ENCODE measurements at regions not wholly inside any gene's neighbourhood (a gene's known extent, or its start where the extent isn't known, plus 50 kb on each side); places are given as distances from the start of the nearest gene placed in this dataset.

DNA sequence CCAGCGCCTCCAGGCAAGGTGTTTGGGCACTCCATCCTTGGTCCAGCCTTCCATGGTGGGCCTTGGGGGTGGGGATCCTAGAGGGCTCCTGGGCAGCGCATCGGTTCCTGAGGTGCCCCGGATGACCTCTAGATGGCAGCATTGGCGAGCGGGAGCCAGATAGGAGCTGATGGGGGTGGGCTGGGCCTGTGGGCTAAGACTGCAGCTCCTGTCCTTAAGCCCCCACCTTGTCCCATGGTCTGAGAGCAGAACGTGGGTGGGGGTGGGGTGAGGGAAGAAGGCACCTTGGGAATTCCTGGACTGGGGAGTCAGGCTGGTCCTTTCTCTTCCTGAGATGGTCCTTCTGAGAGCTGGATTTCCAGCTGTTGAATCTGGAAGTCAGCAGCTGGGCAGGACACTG, 93.4 kb upstream of the CSF3R start:
- ATAC-seq (peak in 3 of 4 donors; percentile 59 to 68 (median 68)), DNase-seq (peak; percentile 24 to 69 (median 39))
- Histone ChIP-seq H3K4me3 (no peak overlapping the region), H3K27me3 (peaks cover 0 to 73% (median 24%) of the 10 kb centered on the region in 9 donors), H3K4me1 (no peaks in the 10 kb centered on the region), H3K9me3 (no peaks in the 10 kb centered on the region), H3K27ac (no peak overlapping the region), H3K36me3 (no peaks in the 10 kb centered on the region)
- WGBS, 4 donors, result 0 to 2% (median 0%) methylated on average over 1 to 7 of the region's 7 CpGs
- TF ChIP-seq, protein P1, sequence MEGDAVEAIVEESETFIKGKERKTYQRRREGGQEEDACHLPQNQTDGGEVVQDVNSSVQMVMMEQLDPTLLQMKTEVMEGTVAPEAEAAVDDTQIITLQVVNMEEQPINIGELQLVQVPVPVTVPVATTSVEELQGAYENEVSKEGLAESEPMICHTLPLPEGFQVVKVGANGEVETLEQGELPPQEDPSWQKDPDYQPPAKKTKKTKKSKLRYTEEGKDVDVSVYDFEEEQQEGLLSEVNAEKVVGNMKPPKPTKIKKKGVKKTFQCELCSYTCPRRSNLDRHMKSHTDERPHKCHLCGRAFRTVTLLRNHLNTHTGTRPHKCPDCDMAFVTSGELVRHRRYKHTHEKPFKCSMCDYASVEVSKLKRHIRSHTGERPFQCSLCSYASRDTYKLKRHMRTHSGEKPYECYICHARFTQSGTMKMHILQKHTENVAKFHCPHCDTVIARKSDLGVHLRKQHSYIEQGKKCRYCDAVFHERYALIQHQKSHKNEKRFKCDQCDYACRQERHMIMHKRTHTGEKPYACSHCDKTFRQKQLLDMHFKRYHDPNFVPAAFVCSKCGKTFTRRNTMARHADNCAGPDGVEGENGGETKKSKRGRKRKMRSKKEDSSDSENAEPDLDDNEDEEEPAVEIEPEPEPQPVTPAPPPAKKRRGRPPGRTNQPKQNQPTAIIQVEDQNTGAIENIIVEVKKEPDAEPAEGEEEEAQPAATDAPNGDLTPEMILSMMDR (IDR thresholded peaks at IDR 0.05), result peak; percentile 58 to 76 (median 70)
- TF ChIP-seq POLR2A (IDR thresholded peaks at IDR 0.05), result no peak
- intact Hi-C loops (cut with DNase I), result loop anchor here (1.0 to 10.0 kb wide), 9 partner anchors 459 to 861 kb away; partner anchors contain the start of gene GRIK3 (in 3 of the 10)

DNA sequence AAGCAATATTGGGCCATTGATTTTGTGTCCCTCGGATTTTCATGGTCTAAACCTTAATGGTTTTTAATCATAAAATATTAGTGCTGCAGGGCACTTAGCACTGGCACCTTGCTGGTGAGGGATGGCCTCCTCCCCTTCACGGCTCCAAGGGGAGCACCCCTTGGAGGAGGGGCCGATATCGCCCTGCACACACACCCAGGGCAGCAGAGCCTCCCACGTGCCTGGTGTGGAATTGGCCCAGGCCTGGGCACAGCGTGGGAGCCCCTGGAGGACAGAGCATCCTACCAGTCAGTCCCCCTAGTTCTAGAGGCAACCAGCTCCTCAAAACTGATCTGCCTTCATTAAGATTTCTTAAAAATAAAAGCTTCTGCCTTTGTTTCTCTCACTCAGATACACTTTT, 90.7 kb upstream of the CSF3R start:
- TF ChIP-seq, protein P1 (IDR thresholded peaks at IDR 0.05), result no peak
- TF ChIP-seq POLR2A (IDR thresholded peaks at IDR 0.05), result no peak
- no peak overlapping the region for H3K27ac ChIP-seq
- no peak for ATAC-seq
- DNase-seq, result no peak
- intact Hi-C loops (cut with DNase I), result loop anchor here in 6 of 10 donors (10.0 kb wide), 2 partner anchors 461 to 861 kb away; partner anchors contain the start of gene GRIK3 (in 3 of the 6)
- H3K4me1 ChIP-seq, result no peaks in the 10 kb centered on the region
- peaks cover 0 to 63% (median 24%) of the 10 kb centered on the region in 9 donors for H3K27me3 ChIP-seq
- H3K9me3 ChIP-seq, result no peaks in the 10 kb centered on the region
- WGBS, 4 donors, result 42 to 50% (median 47%) methylated on average over 6 of the region's 6 CpGs
- H3K36me3 ChIP-seq, result no peaks in the 10 kb centered on the region
- no peak overlapping the region for H3K4me3 ChIP-seq

DNA sequence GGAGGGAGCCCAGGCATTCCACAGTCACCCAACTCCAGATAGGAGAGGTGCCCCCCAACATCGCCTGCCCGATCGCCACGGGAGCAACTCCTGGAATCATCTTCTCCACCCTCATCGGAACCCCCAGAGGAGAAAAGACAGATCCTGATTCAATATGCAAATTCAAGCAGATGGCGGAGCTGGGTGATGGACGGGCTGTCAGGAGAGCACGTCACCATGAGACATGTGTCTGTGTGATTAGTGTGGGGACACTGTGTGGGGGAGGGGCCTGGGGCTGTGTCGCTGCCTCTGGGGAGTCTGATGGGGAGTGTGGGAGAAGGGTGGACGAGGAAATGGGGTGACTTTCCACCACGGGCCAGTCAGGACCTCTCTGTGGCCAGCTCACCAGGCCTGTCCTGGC, 90.2 kb upstream of the CSF3R start:
- ATAC-seq, result no peak
- H3K27me3 ChIP-seq, result peaks cover 0 to 58% (median 24%) of the 10 kb centered on the region in 9 donors
- DNase-seq, result no peak
- no peaks in the 10 kb centered on the region for H3K9me3 ChIP-seq
- TF ChIP-seq POLR2A (IDR thresholded peaks at IDR 0.05), result no peak
- TF ChIP-seq, protein P1 (IDR thresholded peaks at IDR 0.05), result no peak
- no peaks in the 10 kb centered on the region for H3K4me1 ChIP-seq
- H3K36me3 ChIP-seq, result no peaks in the 10 kb centered on the region
- WGBS, 4 donors, result 32 to 45% (median 34%) methylated on average over 11 of the region's 11 CpGs
- H3K27ac ChIP-seq, result no peak overlapping the region
- intact Hi-C loops (cut with DNase I), result loop anchor here in 6 of 10 donors (10.0 kb wide), 2 partner anchors 462 to 862 kb away; partner anchors contain the start of gene GRIK3 (in 3 of the 6)
- no peak overlapping the region for H3K4me3 ChIP-seq

DNA sequence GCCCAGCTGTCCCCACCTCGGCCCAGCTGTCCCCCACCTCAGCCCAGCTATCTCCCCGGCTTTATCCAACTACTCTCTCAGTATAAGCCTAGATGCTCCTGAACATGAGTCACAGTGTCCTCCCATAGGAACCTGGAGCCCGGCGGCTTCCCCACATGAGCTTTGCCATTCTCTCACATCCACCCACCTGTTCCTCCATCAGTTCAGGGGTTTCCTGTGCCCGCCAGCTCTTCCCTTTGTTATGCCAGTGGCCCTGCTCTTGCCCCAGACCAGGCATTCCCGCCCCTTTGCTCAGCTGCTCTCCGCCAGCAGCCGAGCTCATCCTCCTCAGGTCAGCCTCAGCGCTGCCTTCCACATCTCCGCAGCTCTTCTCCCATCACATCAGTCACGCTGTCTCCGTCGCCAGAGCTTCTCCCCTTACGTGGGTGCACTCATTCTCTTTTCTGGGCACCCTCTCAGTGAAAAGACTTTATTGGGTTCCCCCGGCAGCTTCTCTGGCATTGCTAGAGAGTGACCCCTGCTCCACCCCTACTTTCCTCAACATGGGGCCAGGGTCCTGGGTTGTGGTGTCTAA, 89.5 kb upstream of the CSF3R start:
- no peak for DNase-seq
- WGBS, 4 donors, result 40 to 48% (median 46%) methylated on average over 14 to 15 of the region's 15 CpGs
- H3K4me3 ChIP-seq, result no peak overlapping the region
- no peaks in the 10 kb centered on the region for H3K4me1 ChIP-seq
- peaks cover 0 to 55% (median 24%) of the 10 kb centered on the region in 9 donors for H3K27me3 ChIP-seq
- no peak for ATAC-seq
- TF ChIP-seq POLR2A (IDR thresholded peaks at IDR 0.05), result no peak
- TF ChIP-seq, protein P1 (IDR thresholded peaks at IDR 0.05), result no peak
- intact Hi-C loops (cut with DNase I), result loop anchor here in 6 of 10 donors (10.0 kb wide), 2 partner anchors 463 to 863 kb away; partner anchors contain the start of gene GRIK3 (in 3 of the 6)
- no peaks in the 10 kb centered on the region for H3K9me3 ChIP-seq
- H3K36me3 ChIP-seq, result no peaks in the 10 kb centered on the region
- no peak overlapping the region for H3K27ac ChIP-seq

Measured in heart left ventricle (tissue), 16 donors.